ENCODE measurements at regions not wholly inside any gene's neighbourhood (a gene's known extent, or its start where the extent isn't known, plus 50 kb on each side); places are given as distances from the start of the nearest gene placed in this dataset.

DNA sequence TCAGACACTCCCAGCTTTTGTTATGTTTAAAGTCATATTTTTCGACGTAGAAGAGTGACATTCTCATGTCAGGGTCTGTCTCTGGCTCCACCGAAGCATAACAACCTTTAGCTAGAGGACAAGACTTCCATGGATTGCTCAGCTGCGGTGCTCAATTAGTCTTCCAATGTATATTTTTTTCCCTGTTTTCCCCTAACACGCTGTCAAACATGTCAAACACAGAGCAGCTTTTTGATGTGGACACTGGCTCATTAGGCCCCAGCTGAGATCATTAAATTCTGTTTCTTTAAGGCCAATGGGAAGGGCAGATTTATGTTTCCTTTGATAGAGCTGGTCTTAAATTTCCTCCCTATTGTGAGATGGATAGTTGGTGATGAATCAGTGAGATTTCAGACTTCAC is 525.4 kb downstream of the PIK3C3 start:
- Histone ChIP-seq H3K27me3 (ENCODE audit: control insufficient read depth, insufficient read depth, low read length) (no peaks in the 10 kb centered on the region), H3K9me3 (ENCODE audit: control insufficient read depth, insufficient read depth, low read length) (no peaks in the 10 kb centered on the region; the same call in 1 of the 2 replicates), H3K4me3 (ENCODE audit: low read depth, low read length) (no peak overlapping the region), H3K27ac (ENCODE audit: low read depth, low read length) (no peak overlapping the region)
- ChIA-PET POLR2A (no interaction called here), CTCF (no interaction called here)
- TF ChIP-seq, protein P1, sequence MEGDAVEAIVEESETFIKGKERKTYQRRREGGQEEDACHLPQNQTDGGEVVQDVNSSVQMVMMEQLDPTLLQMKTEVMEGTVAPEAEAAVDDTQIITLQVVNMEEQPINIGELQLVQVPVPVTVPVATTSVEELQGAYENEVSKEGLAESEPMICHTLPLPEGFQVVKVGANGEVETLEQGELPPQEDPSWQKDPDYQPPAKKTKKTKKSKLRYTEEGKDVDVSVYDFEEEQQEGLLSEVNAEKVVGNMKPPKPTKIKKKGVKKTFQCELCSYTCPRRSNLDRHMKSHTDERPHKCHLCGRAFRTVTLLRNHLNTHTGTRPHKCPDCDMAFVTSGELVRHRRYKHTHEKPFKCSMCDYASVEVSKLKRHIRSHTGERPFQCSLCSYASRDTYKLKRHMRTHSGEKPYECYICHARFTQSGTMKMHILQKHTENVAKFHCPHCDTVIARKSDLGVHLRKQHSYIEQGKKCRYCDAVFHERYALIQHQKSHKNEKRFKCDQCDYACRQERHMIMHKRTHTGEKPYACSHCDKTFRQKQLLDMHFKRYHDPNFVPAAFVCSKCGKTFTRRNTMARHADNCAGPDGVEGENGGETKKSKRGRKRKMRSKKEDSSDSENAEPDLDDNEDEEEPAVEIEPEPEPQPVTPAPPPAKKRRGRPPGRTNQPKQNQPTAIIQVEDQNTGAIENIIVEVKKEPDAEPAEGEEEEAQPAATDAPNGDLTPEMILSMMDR (IDR thresholded peaks at IDR 0.05; ENCODE audit: low read depth, low read length): no peak
- DNase-seq (ENCODE audit: low read depth, low spot score): no peak

GRCh38 chr18:42484648-42485047 is 529.6 kb downstream of the PIK3C3 start:
- ChIA-PET CTCF (no interaction called here), POLR2A (no interaction called here)
- TF ChIP-seq, protein P1 (IDR thresholded peaks at IDR 0.05; ENCODE audit: low read depth, low read length): no peak
- H3K9me3 ChIP-seq (ENCODE audit: control insufficient read depth, insufficient read depth, low read length): peaks cover 5% of the 10 kb centered on the region; the same call in 1 of the 2 replicates
- H3K27ac ChIP-seq (ENCODE audit: low read depth, low read length): no peak overlapping the region
- H3K27me3 ChIP-seq (ENCODE audit: control insufficient read depth, insufficient read depth, low read length): no peaks in the 10 kb centered on the region
- no peak overlapping the region for H3K4me3 ChIP-seq (ENCODE audit: low read depth, low read length)
- no peak for DNase-seq (ENCODE audit: low read depth, low spot score)

GRCh38 chr18:42486271-42486670 is 531.2 kb downstream of the PIK3C3 start:
- Histone ChIP-seq H3K4me3 (ENCODE audit: low read depth, low read length) (no peak overlapping the region), H3K9me3 (ENCODE audit: control insufficient read depth, insufficient read depth, low read length) (peaks cover 5% of the 10 kb centered on the region; the same call in 1 of the 2 replicates), H3K27me3 (ENCODE audit: control insufficient read depth, insufficient read depth, low read length) (no peaks in the 10 kb centered on the region), H3K27ac (ENCODE audit: low read depth, low read length) (no peak overlapping the region)
- ChIA-PET POLR2A (no interaction called here), CTCF (no interaction called here)
- TF ChIP-seq, protein P1 (IDR thresholded peaks at IDR 0.05; ENCODE audit: low read depth, low read length): no peak
- no peak for DNase-seq (ENCODE audit: low read depth, low spot score)

- Histone ChIP-seq H3K27ac (ENCODE audit: low read depth, low read length) (no peak overlapping the region), H3K9me3 (ENCODE audit: control insufficient read depth, insufficient read depth, low read length) (peaks cover 3% of the 10 kb centered on the region; the same call in 1 of the 2 replicates), H3K27me3 (ENCODE audit: control insufficient read depth, insufficient read depth, low read length) (no peaks in the 10 kb centered on the region), H3K4me3 (ENCODE audit: low read depth, low read length) (no peak overlapping the region)
- DNase-seq (ENCODE audit: low read depth, low spot score): no peak
- ChIA-PET POLR2A (no interaction called here), CTCF (no interaction called here)
- TF ChIP-seq, protein P1 (IDR thresholded peaks at IDR 0.05; ENCODE audit: low read depth, low read length): no peak
These were observed 553.8 kb downstream of the PIK3C3 start for GRCh38 chr18:42508683-42509296.

GRCh38 chr18:42509750-42510415 is 554.8 kb downstream of the PIK3C3 start:
- H3K27ac ChIP-seq (ENCODE audit: low read depth, low read length): no peak overlapping the region
- ChIA-PET POLR2A (no interaction called here), CTCF (interaction anchor here (0.6 kb wide), 1 partner anchor 660 kb away, joined by 3 read pairs; no protein-coding TSS in a partner anchor)
- DNase-seq (ENCODE audit: low read depth, low spot score): no peak
- H3K4me3 ChIP-seq (ENCODE audit: low read depth, low read length): no peak overlapping the region
- H3K9me3 ChIP-seq (ENCODE audit: control insufficient read depth, insufficient read depth, low read length): no peaks in the 10 kb centered on the region
- TF ChIP-seq, protein P1 (IDR thresholded peaks at IDR 0.05; ENCODE audit: low read depth, low read length): no peak
- H3K27me3 ChIP-seq (ENCODE audit: control insufficient read depth, insufficient read depth, low read length): no peaks in the 10 kb centered on the region
